Activated CD4-positive, alpha-beta memory T cell treated with anti-CD3 and anti-CD28 coated beads for 36 hours (primary cell): ENCODE measurements at regions not wholly inside any gene's neighbourhood (a gene's known extent, or its start where the extent isn't known, plus 50 kb on each side); places are given as distances from the start of the nearest gene placed in this dataset.
"Not testable (repeated sequence)": the region's sequence is repeated elsewhere in the genome, so short reads cannot be mapped to it uniquely, and the experiment has no call there.

Source experiments
- CTCF ChIA-PET: fragments of 350-600 bp; sonication (Branson Sonifier 250); formaldehyde crosslinking; loops from one replicate; lab custom pipeline; 2021; ENCODE audit warnings: antibody characterized with exemption, inconsistent platforms; lab: Charles Lee
- POLR2A ChIA-PET: fragments of 350-600 bp; sonication (Branson Sonifier 250); formaldehyde crosslinking; loops from one replicate; lab custom pipeline; 2021; ENCODE audit warnings: antibody characterized with exemption; lab: Charles Lee
- DNase-seq: peaks from one replicate; pipeline ENCODE4 v3.0.0-alpha.2; 2020
- H3K27ac Mint-ChIP-seq: one replicate; pipeline ENCODE4 v1.8.0; 2021; ENCODE audit warnings: mixed read lengths
- H3K27me3 Mint-ChIP-seq: one replicate; pipeline ENCODE4 v1.8.0; 2021; ENCODE audit warnings: mixed read lengths
- H3K36me3 Mint-ChIP-seq: one replicate; pipeline ENCODE4 v1.8.0; 2021; ENCODE audit warnings: mixed read lengths
- H3K4me1 Mint-ChIP-seq: one replicate; pipeline ENCODE4 v1.8.0; 2021; ENCODE audit warnings: low read depth, mixed read lengths
- H3K4me3 Mint-ChIP-seq: one replicate; pipeline ENCODE4 v1.8.0; 2021; ENCODE audit warnings: mild to moderate bottlenecking, mixed read lengths
- H3K9me3 Mint-ChIP-seq: one replicate; pipeline ENCODE4 v1.8.0; 2021; ENCODE audit warnings: mixed read lengths
- intact Hi-C: fragments of 100-400 bp; cut with micrococcal nuclease; formaldehyde crosslinking; loops from one replicate; pipeline ENCODE4 v1.15.1; 2023

DNA sequence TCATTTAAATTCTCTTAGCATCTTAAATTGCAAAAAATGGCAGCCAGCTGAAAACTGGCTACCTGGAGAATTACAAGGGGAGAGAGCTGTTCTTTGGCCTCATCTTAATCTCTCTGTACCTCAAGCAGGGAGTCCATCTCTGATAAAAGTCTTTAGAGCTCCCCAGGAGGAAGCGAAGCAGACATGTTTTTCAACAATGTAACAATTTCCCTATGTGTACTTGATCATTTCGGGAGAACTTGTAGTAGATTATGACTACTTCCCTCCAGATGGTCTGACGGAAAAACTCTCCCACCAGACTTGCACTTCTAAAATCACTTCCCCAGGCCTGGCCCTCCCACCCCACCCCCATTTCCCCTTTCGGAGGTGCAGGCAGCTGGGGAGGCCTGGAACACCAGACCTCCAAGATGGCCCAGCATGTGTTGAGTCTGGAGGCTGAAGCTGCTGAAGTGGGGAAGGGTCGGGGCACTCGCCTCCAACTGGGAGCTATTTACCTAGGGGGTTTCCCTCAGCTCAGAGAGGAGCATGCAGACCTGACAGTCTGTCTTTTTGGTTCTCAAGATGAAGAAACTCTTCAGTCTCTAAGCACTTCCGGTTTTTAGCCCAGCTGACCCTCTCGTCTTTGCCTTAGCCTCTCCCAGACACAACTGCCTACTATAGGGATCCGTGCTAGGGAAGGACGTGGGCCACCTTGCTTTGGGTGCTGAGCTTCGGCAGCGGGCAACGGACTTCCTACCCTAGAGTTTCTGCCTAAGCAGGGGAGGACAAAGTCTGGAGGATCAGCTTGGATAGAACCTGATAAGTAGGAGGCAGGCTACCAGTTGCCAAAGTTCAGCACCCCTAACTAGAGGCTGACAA is 164.0 kb upstream of the TBL1XR1 start:
- H3K36me3 Mint-ChIP-seq: no peaks in the 10 kb centered on the region
- intact Hi-C loops: loop anchor here (2.0 to 5.0 kb wide), 4 partner anchors 17 to 1786 kb away; partner anchors contain the start of gene PIK3CA
- H3K27me3 Mint-ChIP-seq: no peaks in the 10 kb centered on the region
- ChIA-PET CTCF (interaction anchor here (0.5 to 4.3 kb wide), 9 partner anchors 46 to 417 kb away, joined by 3 to 20 read pairs (median 4); partner anchors contain the start of gene TBL1XR1), POLR2A (interaction anchor here (0.9 to 4.7 kb wide), 5 partner anchors 15 to 164 kb away, joined by 3 to 79 read pairs (median 3); partner anchors contain the start of gene TBL1XR1)
- no peak for DNase-seq
- peak overlapping the region; percentile 94 for H3K27ac Mint-ChIP-seq
- no peaks in the 10 kb centered on the region for H3K9me3 Mint-ChIP-seq
- peaks cover 51% of the 10 kb centered on the region for H3K4me1 Mint-ChIP-seq
- peak overlapping the region; percentile 15 for H3K4me3 Mint-ChIP-seq

DNA sequence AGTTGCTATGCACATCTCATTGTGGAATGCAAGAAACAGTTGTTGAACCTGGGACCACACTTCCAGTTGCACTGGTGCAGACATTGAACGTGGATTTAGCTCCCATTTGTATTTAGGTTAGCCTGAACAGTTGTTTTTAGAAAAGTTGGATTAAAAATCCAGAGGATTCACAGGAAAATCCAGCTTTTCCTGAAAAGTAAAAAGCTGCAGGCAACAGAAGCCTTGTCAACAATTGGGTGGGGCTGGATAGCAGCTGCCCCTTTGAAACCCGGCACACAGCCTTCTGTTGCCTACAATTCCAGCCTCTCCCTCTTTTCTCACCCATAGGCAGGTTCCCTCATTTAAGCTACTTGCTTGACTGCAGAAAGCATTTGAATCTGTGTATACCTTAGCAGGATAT is 165.3 kb upstream of the TBL1XR1 start:
- Mint-ChIP-seq H3K27ac (no peak overlapping the region), H3K4me3 (no peak overlapping the region)

DNA sequence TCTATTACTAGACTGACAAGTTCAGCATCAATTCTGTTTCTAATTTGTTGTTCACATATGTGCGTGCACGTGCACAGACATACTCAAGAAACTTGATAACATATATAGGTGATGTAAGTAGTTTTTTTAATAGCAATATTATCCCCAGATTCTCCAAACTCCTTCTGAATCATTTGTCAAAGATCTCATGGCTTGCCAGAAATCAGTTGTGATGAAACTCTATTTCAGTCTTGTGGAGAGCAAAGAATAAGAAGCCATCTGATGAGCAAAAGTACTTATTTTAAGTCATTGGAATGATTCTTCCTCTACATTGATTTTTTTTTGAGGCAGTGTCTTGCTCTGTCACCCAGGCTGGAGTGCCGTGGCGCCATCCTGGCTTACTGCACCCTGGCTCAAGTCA is 167.0 kb upstream of the TBL1XR1 start:
- CTCF ChIA-PET: no interaction called here

More for the DNA sequence above, 165.3 kb upstream of the TBL1XR1 start:
- H3K36me3 Mint-ChIP-seq: no peaks in the 10 kb centered on the region
- intact Hi-C loops: loop anchor here (5.0 kb wide), 2 partner anchors 175 to 1785 kb away; partner anchors contain the start of gene PIK3CA
- no peaks in the 10 kb centered on the region for H3K9me3 Mint-ChIP-seq
- peaks cover 41% of the 10 kb centered on the region for H3K4me1 Mint-ChIP-seq
- H3K27me3 Mint-ChIP-seq: no peaks in the 10 kb centered on the region
- no peak for DNase-seq
- CTCF ChIA-PET: interaction anchor here (1.3 to 4.3 kb wide), 4 partner anchors 14 to 415 kb away, joined by 3 to 20 read pairs (median 4); no protein-coding TSS in a partner anchor
- POLR2A ChIA-PET: no interaction called here

DNA sequence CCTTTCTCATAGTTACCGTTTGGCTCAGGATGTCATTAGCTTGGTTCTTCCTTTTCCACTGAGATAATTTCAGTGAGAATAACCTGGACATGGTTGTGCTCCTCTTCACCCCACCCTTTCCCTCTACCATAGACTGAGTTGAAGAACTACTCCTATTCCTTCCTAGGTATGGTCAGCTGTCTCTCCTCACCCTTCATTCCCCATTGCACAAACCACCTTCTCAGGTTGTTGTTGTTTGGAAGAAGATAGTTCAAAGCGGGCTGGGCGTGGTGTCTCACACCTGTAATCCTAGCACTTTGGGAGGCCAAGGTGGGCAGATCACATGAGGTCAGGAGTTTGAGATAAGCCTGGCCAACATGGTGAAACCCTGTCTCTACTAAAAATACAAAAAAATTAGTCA is 168.0 kb upstream of the TBL1XR1 start:
- POLR2A ChIA-PET: interaction anchor here (0.7 kb wide), 1 partner anchor 19 kb away, joined by 4 read pairs; no protein-coding TSS in a partner anchor
- H3K9me3 Mint-ChIP-seq, H3K36me3 Mint-ChIP-seq, H3K27ac Mint-ChIP-seq, H3K4me3 Mint-ChIP-seq, DNase-seq, intact Hi-C loops, H3K27me3 Mint-ChIP-seq, CTCF ChIA-PET: not testable (repeated sequence)
- peaks cover 15% of the 10 kb centered on the region for H3K4me1 Mint-ChIP-seq

More for the DNA sequence above, 167.0 kb upstream of the TBL1XR1 start:
- Mint-ChIP-seq H3K4me1 (peaks cover 25% of the 10 kb centered on the region), H3K27ac (no peak overlapping the region), H3K36me3 (no peaks in the 10 kb centered on the region), H3K9me3 (no peaks in the 10 kb centered on the region), H3K27me3 (no peaks in the 10 kb centered on the region), H3K4me3 (no peak overlapping the region)
- DNase-seq: no peak
- intact Hi-C loops: loop anchor here (5.0 kb wide), 2 partner anchors 173 to 1783 kb away; partner anchors contain the start of gene PIK3CA
- POLR2A ChIA-PET: no interaction called here

DNA sequence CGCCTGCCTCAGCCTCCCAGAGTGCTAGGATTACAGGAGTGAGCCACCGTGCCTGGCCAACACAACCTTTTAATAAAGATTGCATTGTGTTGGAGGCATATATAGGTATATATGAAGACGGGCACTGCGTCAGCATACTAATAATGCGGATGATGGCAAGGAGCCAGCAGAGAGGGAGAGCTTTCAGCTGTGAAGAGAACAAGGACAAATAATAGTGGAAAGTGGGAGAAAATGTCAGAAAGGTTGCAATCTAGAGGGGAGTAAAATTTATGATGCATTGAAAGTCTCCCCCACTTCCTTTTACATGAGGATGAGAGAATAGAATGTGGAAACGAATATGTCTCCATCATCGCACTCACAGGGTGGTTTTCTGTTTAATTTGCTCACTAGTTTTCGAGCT is 170.5 kb upstream of the TBL1XR1 start:
- H3K9me3 Mint-ChIP-seq: no peaks in the 10 kb centered on the region
- no peak overlapping the region for H3K27ac Mint-ChIP-seq
- no peaks in the 10 kb centered on the region for H3K4me1 Mint-ChIP-seq
- no peaks in the 10 kb centered on the region for H3K36me3 Mint-ChIP-seq
- ChIA-PET POLR2A (no interaction called here), CTCF (no interaction called here)
- H3K27me3 Mint-ChIP-seq: no peaks in the 10 kb centered on the region
- intact Hi-C loops: no loop called here
- no peak overlapping the region for H3K4me3 Mint-ChIP-seq
- no peak for DNase-seq

DNA sequence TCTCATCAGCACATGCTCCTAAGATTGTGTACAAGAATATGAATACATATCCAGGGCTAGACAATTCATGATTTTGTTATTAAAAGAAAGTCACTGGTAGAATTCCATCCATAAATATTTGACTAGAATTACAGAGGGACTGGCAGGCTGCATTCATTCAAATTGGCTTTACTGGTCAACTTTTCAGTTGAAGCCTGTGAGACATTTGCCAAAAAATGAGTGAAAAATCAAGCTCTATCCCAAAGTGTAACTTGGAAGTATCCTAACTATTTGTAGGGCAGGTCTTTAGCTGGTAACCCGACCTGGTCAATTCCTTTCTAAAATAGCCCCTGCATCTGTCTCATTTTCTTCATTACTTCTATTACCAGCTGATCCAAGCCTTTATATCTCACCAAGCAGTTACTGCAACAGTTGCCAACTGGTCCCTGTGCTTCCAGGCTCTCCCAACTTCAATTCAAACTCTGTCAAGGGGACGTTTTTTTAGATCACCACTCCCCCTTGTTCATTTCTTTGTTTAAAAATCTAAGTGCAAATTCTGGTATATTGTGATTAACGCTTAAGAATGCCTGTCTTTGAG is 173.1 kb upstream of the TBL1XR1 start:
- ChIA-PET POLR2A (no interaction called here), CTCF (no interaction called here)
- no peaks in the 10 kb centered on the region for H3K4me1 Mint-ChIP-seq
- H3K9me3 Mint-ChIP-seq: no peaks in the 10 kb centered on the region
- no peak overlapping the region for H3K27ac Mint-ChIP-seq
- no peak for DNase-seq
- intact Hi-C loops: no loop called here
- H3K27me3 Mint-ChIP-seq: no peaks in the 10 kb centered on the region
- H3K36me3 Mint-ChIP-seq: no peaks in the 10 kb centered on the region
- H3K4me3 Mint-ChIP-seq: no peak overlapping the region

DNA sequence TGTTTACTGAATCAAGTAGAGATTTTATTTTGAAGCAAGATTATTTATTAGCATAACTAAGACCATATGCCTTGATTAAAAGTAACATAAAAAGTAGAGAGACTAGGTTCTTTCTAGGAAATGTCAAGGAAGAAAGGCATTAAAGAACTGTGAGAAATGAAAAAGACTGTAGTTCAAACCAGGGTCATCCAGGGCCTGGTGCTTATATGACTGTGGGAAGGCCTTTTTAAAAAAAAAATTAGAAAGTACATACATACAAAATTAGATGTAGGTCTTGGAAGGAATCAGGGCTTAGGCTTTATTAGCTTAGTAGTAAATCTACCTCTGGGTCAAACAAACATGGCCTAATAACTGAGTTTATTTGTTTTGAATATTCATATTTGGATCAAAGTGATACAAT is 173.9 kb upstream of the TBL1XR1 start:
- Mint-ChIP-seq H3K27me3 (no peaks in the 10 kb centered on the region), H3K4me3 (no peak overlapping the region), H3K27ac (no peak overlapping the region), H3K4me1 (no peaks in the 10 kb centered on the region), H3K36me3 (no peaks in the 10 kb centered on the region), H3K9me3 (no peaks in the 10 kb centered on the region)
- ChIA-PET POLR2A (no interaction called here), CTCF (no interaction called here)
- no peak for DNase-seq
- intact Hi-C loops: no loop called here

DNA sequence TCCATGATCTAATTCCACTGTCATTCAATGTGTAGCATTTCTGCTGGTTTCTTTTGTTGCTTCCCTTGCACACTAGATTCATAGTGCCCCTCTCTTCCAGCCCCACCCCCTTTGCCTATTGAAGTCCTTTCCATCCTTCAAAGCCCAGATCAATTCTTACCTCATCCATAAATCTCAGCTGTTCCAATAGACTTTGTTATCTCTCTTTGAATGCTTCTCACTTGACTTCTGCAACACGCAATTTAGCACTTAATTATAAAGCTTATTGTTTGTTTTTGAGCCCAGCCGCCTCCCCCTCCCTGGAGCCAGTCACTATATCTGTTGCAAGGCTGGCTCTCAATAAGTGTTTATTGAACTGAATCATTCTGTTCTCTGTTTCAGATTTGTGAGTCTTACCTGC is 174.6 kb upstream of the TBL1XR1 start:
- no peaks in the 10 kb centered on the region for H3K4me1 Mint-ChIP-seq
- no peak for DNase-seq
- intact Hi-C loops: no loop called here
- H3K36me3 Mint-ChIP-seq: no peaks in the 10 kb centered on the region
- ChIA-PET POLR2A (no interaction called here), CTCF (no interaction called here)
- no peaks in the 10 kb centered on the region for H3K27me3 Mint-ChIP-seq
- H3K4me3 Mint-ChIP-seq: no peak overlapping the region
- H3K9me3 Mint-ChIP-seq: no peaks in the 10 kb centered on the region
- no peak overlapping the region for H3K27ac Mint-ChIP-seq

GRCh38 chr3:177374323-177374722 is 177.0 kb upstream of the TBL1XR1 start:
- H3K27me3 Mint-ChIP-seq: no peaks in the 10 kb centered on the region
- no peaks in the 10 kb centered on the region for H3K9me3 Mint-ChIP-seq
- H3K36me3 Mint-ChIP-seq: no peaks in the 10 kb centered on the region
- H3K4me3 Mint-ChIP-seq: no peak overlapping the region
- ChIA-PET POLR2A (no interaction called here), CTCF (no interaction called here)
- peaks cover 7% of the 10 kb centered on the region for H3K4me1 Mint-ChIP-seq
- no peak overlapping the region for H3K27ac Mint-ChIP-seq
- DNase-seq: no peak
- intact Hi-C loops: no loop called here

- Mint-ChIP-seq H3K36me3 (no peaks in the 10 kb centered on the region), H3K4me1 (peaks cover 7% of the 10 kb centered on the region), H3K27ac (no peak overlapping the region), H3K9me3 (peaks cover 2% of the 10 kb centered on the region), H3K27me3 (no peaks in the 10 kb centered on the region), H3K4me3 (no peak overlapping the region)
- POLR2A ChIA-PET: interaction anchor here (0.6 kb wide), 2 partner anchors 143 to 306 kb away, joined by 3 to 4 read pairs; no protein-coding TSS in a partner anchor
- CTCF ChIA-PET: no interaction called here
- DNase-seq: no peak
- intact Hi-C loops: no loop called here
Measured at GRCh38 chr3:177375316-177375715, 178.0 kb upstream of the TBL1XR1 start.

DNA sequence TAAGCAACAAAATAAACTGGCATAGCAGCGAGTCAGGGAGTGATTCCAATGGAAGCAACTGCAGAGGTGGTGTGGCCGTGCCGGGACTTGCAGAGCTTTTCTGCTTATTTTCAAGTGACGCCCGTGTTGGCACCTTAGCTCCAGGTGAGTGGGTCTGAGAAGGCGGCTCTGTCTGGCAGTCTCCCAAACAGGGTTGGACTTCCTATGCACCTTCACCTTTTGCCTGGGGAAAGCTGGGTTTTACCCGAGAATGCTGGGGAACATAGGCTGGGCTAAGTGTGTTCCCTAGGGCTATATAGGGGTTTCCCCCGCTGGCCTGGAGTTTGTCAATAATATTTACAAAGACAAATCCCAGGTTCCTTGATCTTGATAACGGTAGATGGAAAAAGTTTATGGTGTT is 179.9 kb upstream of the TBL1XR1 start:
- ChIA-PET POLR2A (no interaction called here), CTCF (interaction anchor here (0.9 kb wide), 1 partner anchor 14 kb away, joined by 3 read pairs; no protein-coding TSS in a partner anchor)
- no peak for DNase-seq
- Mint-ChIP-seq H3K4me1 (peaks cover 7% of the 10 kb centered on the region), H3K4me3 (no peak overlapping the region), H3K27me3 (no peaks in the 10 kb centered on the region), H3K9me3 (peaks cover 9% of the 10 kb centered on the region), H3K27ac (no peak overlapping the region), H3K36me3 (no peaks in the 10 kb centered on the region)
- intact Hi-C loops: no loop called here

GRCh38 chr3:177378168-177378567 is 180.9 kb upstream of the TBL1XR1 start:
- CTCF ChIA-PET: no interaction called here
- H3K27me3 Mint-ChIP-seq: no peaks in the 10 kb centered on the region
- H3K4me3 Mint-ChIP-seq: no peak overlapping the region
- intact Hi-C loops: loop anchor here (2.0 kb wide), 1 partner anchor 17 kb away; no protein-coding TSS in a partner anchor
- H3K36me3 Mint-ChIP-seq: no peaks in the 10 kb centered on the region
- POLR2A ChIA-PET: no interaction called here
- H3K4me1 Mint-ChIP-seq: peaks cover 7% of the 10 kb centered on the region
- H3K27ac Mint-ChIP-seq: no peak overlapping the region
- no peak for DNase-seq
- peaks cover 9% of the 10 kb centered on the region for H3K9me3 Mint-ChIP-seq
